Right cardiac atrium (tissue), 5 donors: ENCODE measurements at regions not wholly inside any gene's neighbourhood (a gene's known extent, or its start where the extent isn't known, plus 50 kb on each side); places are given as distances from the start of the nearest gene placed in this dataset.
"Not testable (repeated sequence)": the region's sequence is repeated elsewhere in the genome, so short reads cannot be mapped to it uniquely, and the experiment has no call there.

Experiments
- ATAC-seq, 2 donors: fragments of 200-7000 bp; cut with Tn5 transposase; one replicate each; pipeline versions ENCODE4 v1.8.0 to v1.9.1; 2020; ENCODE audit warnings: moderate library complexity in 2 of 2, mild to moderate bottlenecking in 1 of 2
- DNase-seq, 3 donors: peaks; one replicate each; pipeline ENCODE4 v3.0.0-alpha.2; 2020
- H3K27ac ChIP-seq: one replicate; pipeline ENCODE4 v1.5.1; 2013; ENCODE audit warnings: mild to moderate bottlenecking, low read length, control low read depth, moderate library complexity
- H3K27me3 ChIP-seq: one replicate; pipeline ENCODE4 v1.6.1; 2013; ENCODE audit not compliant: control insufficient read depth, insufficient read depth
- H3K4me1 ChIP-seq: one replicate; pipeline ENCODE4 v1.6.1; 2013; ENCODE audit warnings: low read length; ENCODE audit not compliant: control insufficient read depth, insufficient read depth
- H3K4me3 ChIP-seq: one replicate; pipeline ENCODE4 v1.5.1; 2013; ENCODE audit warnings: low read length, control low read depth
- H3K9me3 ChIP-seq: one replicate; pipeline ENCODE4 v1.6.1; 2013; ENCODE audit warnings: low read length; ENCODE audit not compliant: control insufficient read depth
- WGBS: extraction: QIAGEN DNeasy Blood & Tissue Kit; methylation state at CpG from one replicate; pipeline ENCODE4 v1.1.7; 2013; 5-methylcytosine and 5-hydroxymethylcytosine counted together
- intact Hi-C, 4 donors: fragments of 100-400 bp; cut with DNase I; formaldehyde crosslinking; loops; one replicate each; pipeline versions ENCODE4 v1.11.0 to v1.14.0; 2022 to 2023
- donor health status: healthy with polysubstance abuse.
- donor health status: DM: no; HTN: yes; CAD: no.
- donor health status: DM: no; HTN: no; CAD: no.
- donor health status: DM: no; HTN: yes; CAD: no; lungs with severe emphysema.
- donor health status: DM: yes; HTN: yes; CAD: no.

DNA sequence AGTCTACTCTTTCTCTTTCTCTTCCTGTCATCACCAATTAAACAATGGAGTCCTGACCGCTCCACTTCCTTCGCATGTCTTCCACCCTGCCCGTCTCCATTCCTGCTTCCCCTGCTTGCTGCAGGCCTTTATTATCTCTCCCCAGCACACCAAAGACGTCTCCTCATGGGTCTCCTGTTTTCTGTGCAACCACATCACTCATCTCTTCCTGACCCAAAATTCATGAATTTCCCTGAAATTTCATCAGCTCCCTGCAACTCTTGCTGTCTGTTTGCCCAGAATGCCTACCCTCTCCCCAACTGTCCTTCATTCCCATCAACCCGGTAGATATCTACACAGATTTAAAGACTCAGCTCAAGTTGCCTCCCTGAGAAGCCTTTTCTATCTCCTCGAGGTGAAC, 76.7 kb upstream of the ALOX12 start:
- DNase-seq (no peak), ATAC-seq (no peak)
- no peaks in the 10 kb centered on the region for H3K27me3 ChIP-seq
- intact Hi-C loops, result loop anchor here in 1 of 4 donors (10.0 kb wide), 1 partner anchor 216 kb away; no protein-coding TSS in a partner anchor
- no peak overlapping the region for H3K4me3 ChIP-seq
- H3K4me1 ChIP-seq, result no peaks in the 10 kb centered on the region
- no peak overlapping the region for H3K27ac ChIP-seq
- no peaks in the 10 kb centered on the region for H3K9me3 ChIP-seq
- WGBS, result 69% methylated on average over 6 of the region's 6 CpGs

DNA sequence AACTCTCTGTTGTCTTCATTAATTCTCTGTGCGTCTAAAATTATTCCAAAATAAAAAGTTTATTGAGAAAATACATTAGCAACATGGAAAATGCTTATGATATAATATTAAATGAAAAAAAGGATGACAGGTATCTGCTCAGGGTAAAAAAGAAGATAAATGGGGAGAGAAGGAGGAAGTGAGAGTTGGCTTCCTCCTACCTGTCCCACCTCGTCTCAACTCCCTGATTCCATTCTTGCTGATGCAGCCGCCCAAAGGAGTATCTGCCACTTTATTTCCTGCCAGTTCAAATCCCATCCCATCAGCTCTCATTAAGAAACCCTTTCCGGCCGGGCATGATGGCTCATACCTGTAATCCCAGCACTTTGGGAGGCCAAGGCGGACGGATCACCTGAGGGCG, 72.5 kb upstream of the ALOX12 start:
- no peaks in the 10 kb centered on the region for H3K4me1 ChIP-seq
- H3K27me3 ChIP-seq, result no peaks in the 10 kb centered on the region
- DNase-seq, result no peak
- no peak for ATAC-seq
- no peaks in the 10 kb centered on the region for H3K9me3 ChIP-seq
- H3K4me3 ChIP-seq, result no peak overlapping the region
- H3K27ac ChIP-seq, result no peak overlapping the region
- 88% methylated on average over 8 of the region's 8 CpGs for WGBS
- intact Hi-C loops, result no loop called here

DNA sequence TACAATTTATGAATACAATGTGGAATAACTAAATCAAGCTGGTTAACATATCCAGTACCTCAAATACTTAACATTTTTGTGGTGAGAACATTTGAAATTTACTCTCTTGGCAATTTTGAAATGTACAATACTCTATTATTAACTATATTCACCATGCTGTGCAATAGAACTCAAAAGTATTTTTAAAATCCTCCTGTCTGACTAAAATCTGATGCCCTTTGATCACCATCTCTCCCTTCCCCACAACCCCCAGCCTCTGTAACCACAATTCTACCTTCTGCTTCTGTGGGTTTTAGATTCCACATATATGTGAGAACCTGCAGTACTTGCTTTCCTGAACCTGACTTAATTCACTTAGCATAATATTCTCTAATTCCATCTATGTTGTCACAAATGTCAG, 71.6 kb upstream of the ALOX12 start:
- intact Hi-C loops, result no loop called here
- Histone ChIP-seq H3K4me1 (no peaks in the 10 kb centered on the region), H3K27ac (no peak overlapping the region), H3K27me3 (no peaks in the 10 kb centered on the region), H3K9me3 (no peaks in the 10 kb centered on the region), H3K4me3 (no peak overlapping the region)
- no peak for ATAC-seq
- DNase-seq, result no peak

DNA sequence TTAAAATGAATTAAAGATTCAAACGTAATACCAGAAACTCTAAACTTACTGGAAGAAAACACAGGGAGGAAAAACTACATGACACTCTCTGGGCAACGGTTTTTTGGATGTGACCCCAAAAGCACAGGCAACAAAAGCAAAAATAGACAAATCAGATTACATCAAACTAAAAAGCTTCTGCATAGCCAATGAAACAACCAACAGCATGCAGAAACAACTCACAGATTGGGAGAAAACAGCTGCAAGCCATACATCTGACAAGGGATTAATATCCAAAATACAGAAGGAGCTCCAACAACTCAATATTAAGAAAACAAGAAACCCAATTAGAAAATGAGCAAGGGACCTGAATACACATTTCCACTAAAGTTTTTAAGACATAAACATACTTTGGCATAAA, 69.2 kb upstream of the ALOX12 start:
- Histone ChIP-seq H3K27ac (no peak overlapping the region), H3K27me3 (no peaks in the 10 kb centered on the region), H3K4me3 (no peak overlapping the region), H3K9me3 (no peaks in the 10 kb centered on the region), H3K4me1 (no peaks in the 10 kb centered on the region)
- 49% methylated on average over 2 of the region's 2 CpGs for WGBS
- no peak for ATAC-seq
- no peak for DNase-seq
- intact Hi-C loops, result no loop called here

DNA sequence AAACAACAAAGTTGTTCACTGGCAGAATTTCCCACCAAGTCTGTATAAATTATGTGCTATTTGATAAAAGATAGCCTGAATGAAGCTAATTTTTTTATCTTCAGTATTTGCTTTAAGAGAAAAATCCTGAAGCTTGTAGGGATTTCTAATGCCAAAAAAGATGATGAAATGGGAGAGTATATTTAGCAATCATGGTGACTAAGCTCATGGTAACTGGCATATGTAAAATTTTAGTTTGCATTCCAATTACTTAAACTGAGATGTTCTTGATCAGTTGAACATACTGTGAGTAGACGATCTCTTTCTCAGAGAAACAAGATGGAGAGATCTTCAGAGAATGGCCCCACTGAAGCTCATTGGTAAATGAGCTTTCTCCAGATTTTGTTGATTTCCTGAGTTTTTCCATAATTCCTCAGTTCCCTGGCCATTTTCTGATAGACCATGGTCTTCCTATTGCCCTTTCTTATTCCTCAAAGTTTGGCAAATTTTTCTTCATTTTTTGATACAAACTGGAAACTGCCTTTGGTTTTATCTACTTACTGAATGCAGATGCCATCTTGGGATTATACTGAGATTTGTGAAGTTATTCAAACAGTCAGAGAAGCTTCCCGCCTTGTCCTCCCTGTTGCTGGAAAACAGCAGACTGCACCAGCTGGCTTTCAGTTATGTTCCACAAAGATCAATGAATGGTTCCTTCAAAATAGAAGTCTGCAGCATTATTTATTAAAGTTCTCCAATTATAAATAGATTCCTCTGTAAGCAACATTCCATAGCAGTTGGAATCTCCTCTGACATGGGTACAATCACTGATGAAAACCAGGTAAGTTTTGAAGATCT, 68.3 kb upstream of the ALOX12 start:
- no peak overlapping the region for H3K27ac ChIP-seq
- H3K27me3 ChIP-seq, result no peaks in the 10 kb centered on the region
- DNase-seq (no peak), ATAC-seq (no peak)
- intact Hi-C loops, result no loop called here
- no peaks in the 10 kb centered on the region for H3K9me3 ChIP-seq
- no peak overlapping the region for H3K4me3 ChIP-seq
- WGBS, result 69% methylated on average over 2 of the region's 2 CpGs
- H3K4me1 ChIP-seq, result no peaks in the 10 kb centered on the region

DNA sequence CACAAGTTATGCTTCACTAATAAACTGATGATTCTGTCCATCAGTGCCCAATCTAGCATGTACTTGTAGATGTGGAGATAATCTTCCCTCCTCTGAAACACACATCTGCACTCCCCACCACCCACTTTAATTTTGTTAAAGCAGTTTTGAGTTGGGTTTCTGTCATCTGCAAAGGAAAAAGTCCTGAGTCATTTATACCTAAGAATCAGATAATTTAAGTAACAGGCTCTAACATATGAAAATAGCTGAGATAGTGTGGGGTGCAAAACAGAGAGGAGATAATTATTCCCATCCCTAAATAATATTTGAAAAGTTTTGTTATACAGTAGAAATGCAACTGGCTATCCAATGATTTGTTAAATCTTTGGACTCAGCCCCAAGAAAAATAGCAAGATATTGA, 67.7 kb upstream of the ALOX12 start:
- intact Hi-C loops, result no loop called here
- Histone ChIP-seq H3K27ac (no peak overlapping the region), H3K4me1 (no peaks in the 10 kb centered on the region), H3K4me3 (no peak overlapping the region), H3K27me3 (no peaks in the 10 kb centered on the region), H3K9me3 (no peaks in the 10 kb centered on the region)
- DNase-seq, result no peak
- ATAC-seq, result no peak

DNA sequence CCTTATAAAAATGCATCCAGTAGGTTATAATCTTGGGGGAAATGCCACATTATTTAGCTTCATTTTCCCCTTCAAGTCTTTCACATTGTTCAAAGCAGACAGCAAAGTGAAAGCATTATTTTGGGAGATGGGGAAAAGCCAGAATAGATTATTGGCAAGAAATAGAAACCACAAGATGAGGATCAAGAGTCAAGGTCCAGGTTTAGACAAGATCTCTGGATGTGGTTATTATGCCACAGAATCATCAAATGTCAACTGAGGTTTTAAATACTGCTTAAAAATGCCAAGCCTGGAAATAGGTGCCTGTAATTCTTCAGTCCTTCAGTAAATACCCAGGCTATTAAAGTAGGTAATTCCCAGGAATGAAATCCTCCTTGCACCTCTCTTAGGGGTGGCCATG, 65.1 kb upstream of the ALOX12 start:
- ATAC-seq, result no peak
- Histone ChIP-seq H3K4me3 (no peak overlapping the region), H3K27ac (no peak overlapping the region), H3K9me3 (no peaks in the 10 kb centered on the region), H3K27me3 (no peaks in the 10 kb centered on the region), H3K4me1 (no peaks in the 10 kb centered on the region)
- no peak for DNase-seq
- intact Hi-C loops, result no loop called here

DNA sequence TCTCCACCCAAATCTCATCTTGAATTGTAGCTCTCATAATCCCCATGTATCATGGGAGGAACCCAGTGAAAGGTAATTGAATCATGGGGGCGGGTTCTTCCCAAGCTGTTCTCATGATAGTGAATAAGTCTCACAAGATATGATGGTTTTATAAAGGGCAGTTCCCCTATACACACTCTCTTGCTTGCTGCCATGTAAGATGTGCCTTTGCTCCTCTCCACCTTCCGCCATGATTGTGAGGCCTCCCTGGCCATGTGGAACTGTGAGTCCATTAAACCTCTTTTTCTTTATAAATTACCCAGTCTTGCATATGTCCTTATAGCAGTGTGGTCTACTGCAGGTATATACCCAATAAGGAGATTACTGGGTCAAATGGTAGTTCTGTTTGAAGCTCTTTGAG, 61.3 kb upstream of the ALOX12 start:
- H3K27me3 ChIP-seq, intact Hi-C loops, H3K4me3 ChIP-seq, H3K27ac ChIP-seq, ATAC-seq, H3K4me1 ChIP-seq, H3K9me3 ChIP-seq, DNase-seq: not testable (repeated sequence)
- WGBS, result 69% methylated on average over 2 of the region's 2 CpGs

DNA sequence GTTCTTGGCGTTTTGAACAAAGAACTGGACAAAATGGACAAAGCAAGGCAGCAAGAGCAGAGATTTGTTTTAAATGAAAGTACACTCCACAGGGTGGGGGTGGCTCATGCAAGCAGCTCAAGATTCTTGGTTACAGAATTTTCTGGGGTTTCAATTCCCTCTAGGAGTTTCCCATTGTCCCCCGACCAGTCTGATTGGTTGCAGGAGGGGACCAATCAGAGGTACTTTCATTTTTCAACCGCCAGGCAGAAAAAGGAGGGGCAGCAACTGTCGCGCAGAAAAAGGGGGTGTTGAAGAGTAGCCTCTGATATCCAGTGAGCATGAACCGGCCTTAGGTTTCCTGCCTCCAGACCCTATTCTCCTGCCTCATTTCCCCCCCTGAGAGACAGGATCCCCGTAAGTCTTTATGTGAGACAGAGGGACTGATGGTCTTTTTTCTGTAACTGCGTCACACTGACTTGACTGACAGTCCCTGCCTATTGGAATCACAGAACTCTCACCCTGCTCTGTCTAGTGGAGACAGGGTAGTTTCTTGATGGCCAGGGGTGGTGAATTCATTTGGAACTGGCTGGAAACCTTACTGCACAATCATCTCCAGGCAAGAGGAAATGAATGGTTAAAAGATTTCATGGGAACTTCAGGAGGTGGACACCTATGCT, 59.4 kb upstream of the ALOX12 start:
- Histone ChIP-seq H3K4me1 (no peaks in the 10 kb centered on the region), H3K27ac (peak overlapping the region; percentile 47), H3K9me3 (no peaks in the 10 kb centered on the region), H3K4me3 (peak overlapping the region; percentile 41), H3K27me3 (no peaks in the 10 kb centered on the region)
- ATAC-seq (peak; percentile 77 to 88), DNase-seq (peak in 1 of 3 donors; percentile 61)
- intact Hi-C loops, result no loop called here
- 50% methylated on average over 8 of the region's 8 CpGs for WGBS

DNA sequence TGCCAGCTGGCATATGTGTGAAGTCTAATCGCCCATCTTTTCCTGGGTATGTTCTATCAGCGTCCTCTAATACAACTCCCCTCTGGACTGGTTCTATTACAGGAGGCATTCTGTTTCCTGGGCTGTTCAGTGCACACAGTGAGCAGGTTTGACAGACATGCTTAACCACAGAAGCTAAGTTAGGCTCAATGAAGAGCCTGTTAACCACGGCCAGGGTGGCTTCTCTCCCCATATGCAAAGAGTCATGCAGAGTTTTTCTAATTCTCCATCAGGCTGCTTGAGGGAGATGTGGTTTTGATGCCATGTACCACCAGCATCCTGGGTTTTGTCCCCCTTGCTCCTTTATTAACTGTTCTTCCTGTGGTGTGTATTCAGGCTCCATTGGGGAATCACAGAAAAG, 57.2 kb upstream of the ALOX12 start:
- DNase-seq, result no peak
- intact Hi-C loops, result no loop called here
- H3K4me1 ChIP-seq, result no peaks in the 10 kb centered on the region
- ATAC-seq, result no peak
- no peak overlapping the region for H3K27ac ChIP-seq
- H3K4me3 ChIP-seq, result no peak overlapping the region
- WGBS, result 56% methylated on average over 3 of the region's 3 CpGs
- H3K9me3 ChIP-seq, result no peaks in the 10 kb centered on the region
- H3K27me3 ChIP-seq, result no peaks in the 10 kb centered on the region

DNA sequence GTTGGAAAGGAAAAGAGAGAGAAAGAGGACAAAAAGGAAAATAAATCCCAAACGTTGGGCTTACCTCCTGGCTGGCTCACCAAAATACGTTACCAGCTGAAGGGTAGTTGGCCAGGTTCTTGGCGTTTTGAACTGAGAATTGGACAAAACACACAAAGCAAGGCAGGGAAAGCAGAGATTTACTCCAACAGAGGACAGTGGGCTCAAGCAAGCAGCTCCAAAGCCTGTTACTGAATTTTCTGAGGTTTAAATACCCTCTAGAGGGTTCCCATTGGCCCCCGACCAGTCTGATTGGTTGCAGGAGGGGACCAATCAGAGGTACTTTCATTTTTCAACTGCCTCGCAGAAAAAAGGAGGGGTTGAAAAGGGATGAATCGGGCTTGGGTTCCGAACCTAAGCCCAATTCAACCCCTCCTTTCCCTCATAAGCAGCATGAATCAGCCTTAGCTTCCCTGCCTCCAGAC, 55.6 kb upstream of the ALOX12 start:
- Histone ChIP-seq H3K4me1 (no peaks in the 10 kb centered on the region), H3K4me3 (peak overlapping the region; percentile 39), H3K27ac (no peak overlapping the region), H3K27me3 (no peaks in the 10 kb centered on the region), H3K9me3 (no peaks in the 10 kb centered on the region)
- WGBS, result 83% methylated on average over 7 of the region's 7 CpGs
- ATAC-seq (peak; percentile 36 to 45), DNase-seq (no peak)
- intact Hi-C loops, result no loop called here
